B cell (primary cell): ENCODE measurements at regions not wholly inside any gene's neighbourhood (a gene's known extent, or its start where the extent isn't known, plus 50 kb on each side); places are given as distances from the start of the nearest gene placed in this dataset.

Experiments
- EZH2 ChIP-seq: IDR thresholded peaks from 2 replicates; pipeline ENCODE4 v1.6.1; 2012; ENCODE audit warnings: borderline replicate concordance, low read depth, mild to moderate bottlenecking, moderate library complexity, low read length; ENCODE audit not compliant: insufficient read depth, poor library complexity, severe bottlenecking
- TF ChIP-seq, protein P1 (sequence below): fragments of 200-600 bp; IDR thresholded peaks from one replicate; pipeline ENCODE4 v1.8.0; 2022; ENCODE audit warnings: antibody characterized with exemption, mild to moderate bottlenecking

DNA sequence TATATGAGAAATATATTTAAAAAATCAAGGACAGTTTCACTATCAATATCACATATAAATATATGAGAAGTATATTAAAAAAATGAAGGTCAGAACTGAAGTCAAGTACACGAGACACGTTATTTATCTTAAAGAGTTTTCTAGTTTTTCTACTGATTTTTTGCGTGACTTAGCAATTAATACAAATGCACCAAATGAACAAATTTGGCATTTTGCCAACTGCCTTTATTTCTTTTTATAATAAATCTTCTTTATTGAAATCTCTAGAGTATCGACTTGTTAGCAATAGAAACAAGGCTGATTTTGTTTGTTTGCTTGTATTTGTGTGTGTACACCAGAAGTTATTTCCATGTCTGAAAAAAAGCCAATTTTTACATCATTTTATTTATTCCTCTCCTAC lies 1684.7 kb upstream of the RAG2 start:
- TF ChIP-seq, protein P1, sequence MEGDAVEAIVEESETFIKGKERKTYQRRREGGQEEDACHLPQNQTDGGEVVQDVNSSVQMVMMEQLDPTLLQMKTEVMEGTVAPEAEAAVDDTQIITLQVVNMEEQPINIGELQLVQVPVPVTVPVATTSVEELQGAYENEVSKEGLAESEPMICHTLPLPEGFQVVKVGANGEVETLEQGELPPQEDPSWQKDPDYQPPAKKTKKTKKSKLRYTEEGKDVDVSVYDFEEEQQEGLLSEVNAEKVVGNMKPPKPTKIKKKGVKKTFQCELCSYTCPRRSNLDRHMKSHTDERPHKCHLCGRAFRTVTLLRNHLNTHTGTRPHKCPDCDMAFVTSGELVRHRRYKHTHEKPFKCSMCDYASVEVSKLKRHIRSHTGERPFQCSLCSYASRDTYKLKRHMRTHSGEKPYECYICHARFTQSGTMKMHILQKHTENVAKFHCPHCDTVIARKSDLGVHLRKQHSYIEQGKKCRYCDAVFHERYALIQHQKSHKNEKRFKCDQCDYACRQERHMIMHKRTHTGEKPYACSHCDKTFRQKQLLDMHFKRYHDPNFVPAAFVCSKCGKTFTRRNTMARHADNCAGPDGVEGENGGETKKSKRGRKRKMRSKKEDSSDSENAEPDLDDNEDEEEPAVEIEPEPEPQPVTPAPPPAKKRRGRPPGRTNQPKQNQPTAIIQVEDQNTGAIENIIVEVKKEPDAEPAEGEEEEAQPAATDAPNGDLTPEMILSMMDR: no peak
- TF ChIP-seq EZH2: no peak
